WTC11 (cell line): ENCODE measurements at regions not wholly inside any gene's neighbourhood (a gene's known extent, or its start where the extent isn't known, plus 50 kb on each side); places are given as distances from the start of the nearest gene placed in this dataset.

Source experiments
- SP1 ChIP-seq: sonication (generic); formaldehyde crosslinking; conservative IDR thresholded peaks from 2 replicates; pipeline ENCODE4 v1.8.1; 2022; ENCODE audit warnings: missing genetic modification reagents
- TEAD4 ChIP-seq: sonication (generic); formaldehyde crosslinking; IDR thresholded peaks from 2 replicates; pipeline ENCODE4 v1.8.0; 2022; ENCODE audit warnings: mild to moderate bottlenecking, missing genetic modification reagents
- TF ChIP-seq, protein P1 (sequence below): sonication (generic); formaldehyde crosslinking; IDR thresholded peaks from 2 replicates; pipeline ENCODE4 v1.8.1; 2022; ENCODE audit warnings: missing genetic modification reagents, borderline replicate concordance
- TF ChIP-seq, protein P2 (sequence below): fragments of 200-600 bp; IDR thresholded peaks from 2 replicates; pipeline ENCODE4 v1.8.0; 2022; ENCODE audit warnings: antibody characterized with exemption

GRCh38 chr2:9091811-9092210 lies 88.3 kb upstream of the MBOAT2 start:
- TF ChIP-seq, protein P1, sequence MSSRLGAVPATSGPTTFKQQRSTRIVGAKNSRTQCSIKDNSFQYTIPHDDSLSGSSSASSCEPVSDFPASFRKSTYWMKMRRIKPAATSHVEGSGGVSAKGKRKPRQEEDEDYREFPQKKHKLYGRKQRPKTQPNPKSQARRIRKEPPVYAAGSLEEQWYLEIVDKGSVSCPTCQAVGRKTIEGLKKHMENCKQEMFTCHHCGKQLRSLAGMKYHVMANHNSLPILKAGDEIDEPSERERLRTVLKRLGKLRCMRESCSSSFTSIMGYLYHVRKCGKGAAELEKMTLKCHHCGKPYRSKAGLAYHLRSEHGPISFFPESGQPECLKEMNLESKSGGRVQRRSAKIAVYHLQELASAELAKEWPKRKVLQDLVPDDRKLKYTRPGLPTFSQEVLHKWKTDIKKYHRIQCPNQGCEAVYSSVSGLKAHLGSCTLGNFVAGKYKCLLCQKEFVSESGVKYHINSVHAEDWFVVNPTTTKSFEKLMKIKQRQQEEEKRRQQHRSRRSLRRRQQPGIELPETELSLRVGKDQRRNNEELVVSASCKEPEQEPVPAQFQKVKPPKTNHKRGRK (CRISPR knock-in tag): no peak
- TF ChIP-seq, protein P2, sequence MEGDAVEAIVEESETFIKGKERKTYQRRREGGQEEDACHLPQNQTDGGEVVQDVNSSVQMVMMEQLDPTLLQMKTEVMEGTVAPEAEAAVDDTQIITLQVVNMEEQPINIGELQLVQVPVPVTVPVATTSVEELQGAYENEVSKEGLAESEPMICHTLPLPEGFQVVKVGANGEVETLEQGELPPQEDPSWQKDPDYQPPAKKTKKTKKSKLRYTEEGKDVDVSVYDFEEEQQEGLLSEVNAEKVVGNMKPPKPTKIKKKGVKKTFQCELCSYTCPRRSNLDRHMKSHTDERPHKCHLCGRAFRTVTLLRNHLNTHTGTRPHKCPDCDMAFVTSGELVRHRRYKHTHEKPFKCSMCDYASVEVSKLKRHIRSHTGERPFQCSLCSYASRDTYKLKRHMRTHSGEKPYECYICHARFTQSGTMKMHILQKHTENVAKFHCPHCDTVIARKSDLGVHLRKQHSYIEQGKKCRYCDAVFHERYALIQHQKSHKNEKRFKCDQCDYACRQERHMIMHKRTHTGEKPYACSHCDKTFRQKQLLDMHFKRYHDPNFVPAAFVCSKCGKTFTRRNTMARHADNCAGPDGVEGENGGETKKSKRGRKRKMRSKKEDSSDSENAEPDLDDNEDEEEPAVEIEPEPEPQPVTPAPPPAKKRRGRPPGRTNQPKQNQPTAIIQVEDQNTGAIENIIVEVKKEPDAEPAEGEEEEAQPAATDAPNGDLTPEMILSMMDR: no peak
- TF ChIP-seq SP1 (CRISPR knock-in tag) (no peak), TEAD4 (CRISPR knock-in tag) (no peak)
